ENCODE measurements at regions not wholly inside any gene's neighbourhood (a gene's known extent, or its start where the extent isn't known, plus 50 kb on each side); places are given as distances from the start of the nearest gene placed in this dataset.
"Not testable (repeated sequence)": the region's sequence is repeated elsewhere in the genome, so short reads cannot be mapped to it uniquely, and the experiment has no call there.

GRCh38 chr1:228669242-228669585 is 66.1 kb upstream of the RHOU start:
- H3K27ac Mint-ChIP-seq, result no peak overlapping the region
- no peak for DNase-seq (ENCODE audit: low spot score in 2 of 2, unreplicated experiment in 2 of 2)
- no peak overlapping the region for H3K4me3 Mint-ChIP-seq
- no peaks in the 10 kb centered on the region for H3K36me3 Mint-ChIP-seq
- no peaks in the 10 kb centered on the region for H3K27me3 Mint-ChIP-seq (ENCODE audit: low read depth)
- no peaks in the 10 kb centered on the region for H3K9me3 Mint-ChIP-seq
- TF ChIP-seq CTCF (IDR thresholded peaks at IDR 0.05; ENCODE audit: unreplicated experiment), result no peak
- peaks cover 9% of the 10 kb centered on the region for H3K4me1 Mint-ChIP-seq

- H3K27me3 Mint-ChIP-seq (ENCODE audit: low read depth); H3K4me3 Mint-ChIP-seq; H3K27ac Mint-ChIP-seq; H3K36me3 Mint-ChIP-seq; DNase-seq (ENCODE audit: low spot score in 2 of 2, unreplicated experiment in 2 of 2); H3K9me3 Mint-ChIP-seq: not testable (repeated sequence)
- peaks cover 16% of the 10 kb centered on the region for H3K4me1 Mint-ChIP-seq
Observed at GRCh38 chr1:228681076-228681565, 54.2 kb upstream of the RHOU start.

- Mint-ChIP-seq H3K9me3 (no peaks in the 10 kb centered on the region), H3K4me3 (no peak overlapping the region), H3K27ac (no peak overlapping the region), H3K27me3 (ENCODE audit: low read depth) (peaks cover 2% of the 10 kb centered on the region), H3K4me1 (peaks cover 16% of the 10 kb centered on the region), H3K36me3 (no peaks in the 10 kb centered on the region)
- no peak for TF ChIP-seq CTCF (IDR thresholded peaks at IDR 0.05; ENCODE audit: unreplicated experiment)
- no peak for DNase-seq (ENCODE audit: low spot score in 2 of 2, unreplicated experiment in 2 of 2)
Observed at GRCh38 chr1:228683428-228683827, 51.9 kb upstream of the RHOU start.

GRCh38 chr1:228684607-228685006 is 50.7 kb upstream of the RHOU start:
- no peak for TF ChIP-seq CTCF (IDR thresholded peaks at IDR 0.05; ENCODE audit: unreplicated experiment)
- Mint-ChIP-seq H3K36me3 (no peaks in the 10 kb centered on the region), H3K27me3 (ENCODE audit: low read depth) (peaks cover 4% of the 10 kb centered on the region), H3K4me3 (no peak overlapping the region), H3K27ac (peak overlapping the region; percentile 86), H3K4me1 (peaks cover 16% of the 10 kb centered on the region), H3K9me3 (no peaks in the 10 kb centered on the region)
- DNase-seq (ENCODE audit: low spot score in 2 of 2, unreplicated experiment in 2 of 2), result no peak

GRCh38 chr1:228685081-228685660 is 50.1 kb upstream of the RHOU start:
- Mint-ChIP-seq H3K27me3 (ENCODE audit: low read depth) (peaks cover 4% of the 10 kb centered on the region), H3K27ac (peak overlapping the region; percentile 57), H3K4me1 (peaks cover 16% of the 10 kb centered on the region), H3K4me3 (no peak overlapping the region), H3K36me3 (no peaks in the 10 kb centered on the region), H3K9me3 (no peaks in the 10 kb centered on the region)
- no peak for TF ChIP-seq CTCF (IDR thresholded peaks at IDR 0.05; ENCODE audit: unreplicated experiment)
- no peak for DNase-seq (ENCODE audit: low spot score in 2 of 2, unreplicated experiment in 2 of 2)
